C4-2B (cell line): ENCODE measurements at regions not wholly inside any gene's neighbourhood (a gene's known extent, or its start where the extent isn't known, plus 50 kb on each side); places are given as distances from the start of the nearest gene placed in this dataset.

Source experiments
- ZFX ChIP-seq: fragments of 450-650 bp; IDR thresholded peaks from 2 replicates; pipeline ENCODE4 v1.6.1; 2017
- TF ChIP-seq, protein P1 (sequence below): fragments of 450-650 bp; conservative IDR thresholded peaks from 2 replicates; pipeline ENCODE4 v1.5.1; 2017; ENCODE audit warnings: mild to moderate bottlenecking

DNA sequence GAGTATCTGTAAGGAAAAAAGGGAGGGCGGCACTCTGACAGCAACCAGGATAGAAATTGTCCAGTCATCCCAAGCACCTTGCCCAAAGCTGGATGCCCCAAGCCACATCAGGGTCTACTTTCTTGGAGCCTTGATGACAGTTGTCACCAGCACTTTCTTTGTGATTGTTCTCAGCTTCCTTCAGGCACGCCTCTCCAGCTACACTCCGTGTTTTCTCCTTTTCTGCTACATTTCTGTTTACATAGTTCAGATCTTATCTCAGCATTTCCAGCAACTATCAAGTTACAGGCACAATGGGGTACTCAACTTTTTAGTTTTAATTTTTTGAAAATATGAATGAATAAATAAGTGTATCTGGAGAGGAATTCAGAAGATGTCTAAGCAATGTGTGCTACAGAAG, 115.3 kb upstream of the CELF4 start:
- TF ChIP-seq, protein P1, sequence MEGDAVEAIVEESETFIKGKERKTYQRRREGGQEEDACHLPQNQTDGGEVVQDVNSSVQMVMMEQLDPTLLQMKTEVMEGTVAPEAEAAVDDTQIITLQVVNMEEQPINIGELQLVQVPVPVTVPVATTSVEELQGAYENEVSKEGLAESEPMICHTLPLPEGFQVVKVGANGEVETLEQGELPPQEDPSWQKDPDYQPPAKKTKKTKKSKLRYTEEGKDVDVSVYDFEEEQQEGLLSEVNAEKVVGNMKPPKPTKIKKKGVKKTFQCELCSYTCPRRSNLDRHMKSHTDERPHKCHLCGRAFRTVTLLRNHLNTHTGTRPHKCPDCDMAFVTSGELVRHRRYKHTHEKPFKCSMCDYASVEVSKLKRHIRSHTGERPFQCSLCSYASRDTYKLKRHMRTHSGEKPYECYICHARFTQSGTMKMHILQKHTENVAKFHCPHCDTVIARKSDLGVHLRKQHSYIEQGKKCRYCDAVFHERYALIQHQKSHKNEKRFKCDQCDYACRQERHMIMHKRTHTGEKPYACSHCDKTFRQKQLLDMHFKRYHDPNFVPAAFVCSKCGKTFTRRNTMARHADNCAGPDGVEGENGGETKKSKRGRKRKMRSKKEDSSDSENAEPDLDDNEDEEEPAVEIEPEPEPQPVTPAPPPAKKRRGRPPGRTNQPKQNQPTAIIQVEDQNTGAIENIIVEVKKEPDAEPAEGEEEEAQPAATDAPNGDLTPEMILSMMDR: no peak
- TF ChIP-seq ZFX: no peak
